K562 (cell line): ENCODE measurements at regions not wholly inside any gene's neighbourhood (a gene's known extent, or its start where the extent isn't known, plus 50 kb on each side); places are given as distances from the start of the nearest gene placed in this dataset.

Experiments
- ATAC-seq: fragments of 200-7000 bp; cut with Tn5 transposase; 3 replicates; pipeline ENCODE4 v1.9.1; 2020; ENCODE audit warnings: moderate library complexity
- BruUV-seq: library from RNA; stranded (reverse); fragments of 400-500 nt; replicated peaks from 2 replicates; lab custom pipeline; 2021; lab: Mats Ljungman, UMichigan
- CTCF ChIA-PET: fragments of 300-600 bp; formaldehyde crosslinking; extraction: SDS; loops from one replicate; lab custom pipeline; 2021; ENCODE audit warnings: low intra/inter-chr PET ratio; lab: Yijun Ruan, JAX
- POLR2A ChIA-PET: fragments of 300-600, 350-650 bp; sonication (Branson Sonifier 250); formaldehyde crosslinking; extraction: SDS; loops from one replicate; lab custom pipeline; 2021; ENCODE audit warnings: antibody characterized with exemption, inconsistent platforms; lab: Yijun Ruan, JAX
- DNase-seq, 4 experiments: peaks; one replicate each; pipeline versions ENCODE4 v3.0.0 to v3.0.0-alpha.2; 2011 to 2018; ENCODE audit warnings: low spot score in 3 of 4, mixed read lengths in 3 of 4; ENCODE audit errors: extremely low read depth in 1 of 4
- FAIRE-seq: peaks from 2 replicates; lab custom pipeline; 2011; peaks lifted over from hg19 to GRCh38; lab: Jason Lieb, UNC
- H2AFZ ChIP-seq: 2 replicates; pipeline ENCODE4 v1.6.0; 2011; ENCODE audit warnings: low read depth, low read length, control low read depth, inconsistent platforms
- H3K27ac ChIP-seq: fragments of 200-600 bp; 3 replicates; pipeline ENCODE4 v1.8.0; 2011; ENCODE audit warnings: low read depth, mild to moderate bottlenecking, control low read depth, inconsistent platforms, low read length, moderate library complexity, mixed read lengths; ENCODE audit errors: extremely low read depth
- H3K27me3 ChIP-seq, 2 experiments: fragments of 300-600 bp in 1 of 2; 2 replicates in 1 of 2; 3 replicates in 1 of 2; pipeline versions ENCODE4 v1.6.0 to v1.8.0; 2011; ENCODE audit warnings: inconsistent platforms in 2 of 2, low read length in 2 of 2, mild to moderate bottlenecking in 1 of 2, mixed read lengths in 1 of 2, moderate library complexity in 1 of 2; ENCODE audit not compliant: control insufficient read depth in 2 of 2, insufficient read depth in 2 of 2
- H3K36me3 ChIP-seq: fragments of 300-600 bp; 3 replicates; pipeline ENCODE4 v1.8.0; 2011; ENCODE audit warnings: mild to moderate bottlenecking, low read length, inconsistent platforms; ENCODE audit not compliant: control insufficient read depth, insufficient read depth
- H3K4me1 ChIP-seq, 2 experiments: fragments of 200-600 bp in 1 of 2; replicated peaks in 1 of 2; 2 replicates in 1 of 2; 3 replicates in 1 of 2; pipeline versions ENCODE4 v1.5.1 to v1.8.0; 2011; ENCODE audit warnings: inconsistent platforms in 2 of 2, low read length in 2 of 2, mild to moderate bottlenecking in 1 of 2, mixed read lengths in 1 of 2, moderate library complexity in 1 of 2; ENCODE audit not compliant: control insufficient read depth in 2 of 2, insufficient read depth in 2 of 2
- H3K4me2 ChIP-seq: 2 replicates; pipeline ENCODE4 v1.6.1; 2011; ENCODE audit warnings: low read length, control low read depth, inconsistent platforms, mixed read lengths; ENCODE audit not compliant: insufficient read depth
- H3K4me3 ChIP-seq: fragments of 200-600 bp; sonication (generic), shearing (Covaris generic); 2 replicates; pipeline ENCODE4 v1.5.1; 2016; ENCODE audit warnings: control low read depth, inconsistent platforms
- H3K79me2 ChIP-seq: fragments of 200-600 bp; 3 replicates; pipeline ENCODE4 v1.8.0; 2011; ENCODE audit warnings: low read length, inconsistent platforms; ENCODE audit not compliant: control insufficient read depth, insufficient read depth
- H3K9ac ChIP-seq, 2 experiments: 2 replicates each; pipeline versions ENCODE4 v1.6.0 to v1.6.1; 2011; ENCODE audit warnings: low read depth in 2 of 2, low read length in 2 of 2, control low read depth in 1 of 2, inconsistent platforms in 1 of 2, mild to moderate bottlenecking in 1 of 2, mixed read lengths in 1 of 2; ENCODE audit not compliant: insufficient read depth in 1 of 2
- H3K9me1 ChIP-seq: one replicate; pipeline ENCODE4 v1.6.0; 2011; ENCODE audit warnings: inconsistent platforms, mild to moderate bottlenecking, low read length, moderate library complexity; ENCODE audit not compliant: control insufficient read depth, insufficient read depth
- H3K9me3 ChIP-seq: replicated peaks from 2 replicates; pipeline ENCODE4 v1.5.1; 2011; ENCODE audit warnings: low read depth, low read length, inconsistent platforms; ENCODE audit not compliant: control insufficient read depth, insufficient read depth
- H4K20me1 ChIP-seq: replicated peaks from 2 replicates; pipeline ENCODE4 v1.6.1; 2011; ENCODE audit warnings: low read length, inconsistent platforms, mixed read lengths; ENCODE audit not compliant: control insufficient read depth, insufficient read depth
- KLF6 ChIP-seq: fragments of 250-450 bp; sonication (Bioruptor Pico); IDR thresholded peaks from 2 replicates; pipeline ENCODE4 v1.4.0; 2020; ENCODE audit warnings: mild to moderate bottlenecking, moderate library complexity, borderline replicate concordance
- PCBP1 ChIP-seq: fragments of 200-400 bp; formaldehyde crosslinking; IDR thresholded peaks from 2 replicates; pipeline ENCODE4 v1.6.1; 2018; ENCODE audit warnings: mild to moderate bottlenecking, low read depth, low read length; ENCODE audit not compliant: poor library complexity, severe bottlenecking
- SAFB ChIP-seq: fragments of 200-400 bp; formaldehyde crosslinking; IDR thresholded peaks from 2 replicates; pipeline ENCODE4 v1.6.1; 2017; ENCODE audit warnings: low read depth, low read length, borderline replicate concordance
- WGBS: fragments of 100-300 bp; shearing (Covaris generic); methylation state at CpG from one replicate; pipeline ENCODE4 v1.1.6; 2016; ENCODE audit warnings: low coverage, mixed read lengths; ENCODE audit not compliant: insufficient coverage; ENCODE audit errors: missing lambda C conversion rate; 5-methylcytosine and 5-hydroxymethylcytosine counted together
- in situ Hi-C: fragments of 300-500 bp; cut with MboI; formaldehyde crosslinking; loops from 4 replicates; pipeline ENCODE4 v1.15.0; 2018; ENCODE audit warnings: inconsistent platforms, mixed read lengths
- intact Hi-C: fragments of 100-400 bp; cut with micrococcal nuclease; formaldehyde crosslinking; loops from 2 replicates; pipeline ENCODE4 v1.14.2; 2022
- TF ChIP-seq, protein P1 (sequence below): fragments of 250-450 bp; sonication (Bioruptor Pico); IDR thresholded peaks from 2 replicates; pipeline ENCODE4 v1.4.0; 2020

GRCh38 chr2:19675856-19676460, 225.8 kb downstream of the TTC32 start:
- no peaks in the 10 kb centered on the region for H4K20me1 ChIP-seq
- no peak overlapping the region for H3K4me2 ChIP-seq
- H3K9me3 ChIP-seq: no peaks in the 10 kb centered on the region
- no peak overlapping the region for H3K4me3 ChIP-seq
- no peaks in the 10 kb centered on the region for H3K79me2 ChIP-seq
- TF ChIP-seq PCBP1 (no peak), SAFB (no peak), KLF6 (CRISPR knock-in tag) (no peak)
- TF ChIP-seq, protein P1, sequence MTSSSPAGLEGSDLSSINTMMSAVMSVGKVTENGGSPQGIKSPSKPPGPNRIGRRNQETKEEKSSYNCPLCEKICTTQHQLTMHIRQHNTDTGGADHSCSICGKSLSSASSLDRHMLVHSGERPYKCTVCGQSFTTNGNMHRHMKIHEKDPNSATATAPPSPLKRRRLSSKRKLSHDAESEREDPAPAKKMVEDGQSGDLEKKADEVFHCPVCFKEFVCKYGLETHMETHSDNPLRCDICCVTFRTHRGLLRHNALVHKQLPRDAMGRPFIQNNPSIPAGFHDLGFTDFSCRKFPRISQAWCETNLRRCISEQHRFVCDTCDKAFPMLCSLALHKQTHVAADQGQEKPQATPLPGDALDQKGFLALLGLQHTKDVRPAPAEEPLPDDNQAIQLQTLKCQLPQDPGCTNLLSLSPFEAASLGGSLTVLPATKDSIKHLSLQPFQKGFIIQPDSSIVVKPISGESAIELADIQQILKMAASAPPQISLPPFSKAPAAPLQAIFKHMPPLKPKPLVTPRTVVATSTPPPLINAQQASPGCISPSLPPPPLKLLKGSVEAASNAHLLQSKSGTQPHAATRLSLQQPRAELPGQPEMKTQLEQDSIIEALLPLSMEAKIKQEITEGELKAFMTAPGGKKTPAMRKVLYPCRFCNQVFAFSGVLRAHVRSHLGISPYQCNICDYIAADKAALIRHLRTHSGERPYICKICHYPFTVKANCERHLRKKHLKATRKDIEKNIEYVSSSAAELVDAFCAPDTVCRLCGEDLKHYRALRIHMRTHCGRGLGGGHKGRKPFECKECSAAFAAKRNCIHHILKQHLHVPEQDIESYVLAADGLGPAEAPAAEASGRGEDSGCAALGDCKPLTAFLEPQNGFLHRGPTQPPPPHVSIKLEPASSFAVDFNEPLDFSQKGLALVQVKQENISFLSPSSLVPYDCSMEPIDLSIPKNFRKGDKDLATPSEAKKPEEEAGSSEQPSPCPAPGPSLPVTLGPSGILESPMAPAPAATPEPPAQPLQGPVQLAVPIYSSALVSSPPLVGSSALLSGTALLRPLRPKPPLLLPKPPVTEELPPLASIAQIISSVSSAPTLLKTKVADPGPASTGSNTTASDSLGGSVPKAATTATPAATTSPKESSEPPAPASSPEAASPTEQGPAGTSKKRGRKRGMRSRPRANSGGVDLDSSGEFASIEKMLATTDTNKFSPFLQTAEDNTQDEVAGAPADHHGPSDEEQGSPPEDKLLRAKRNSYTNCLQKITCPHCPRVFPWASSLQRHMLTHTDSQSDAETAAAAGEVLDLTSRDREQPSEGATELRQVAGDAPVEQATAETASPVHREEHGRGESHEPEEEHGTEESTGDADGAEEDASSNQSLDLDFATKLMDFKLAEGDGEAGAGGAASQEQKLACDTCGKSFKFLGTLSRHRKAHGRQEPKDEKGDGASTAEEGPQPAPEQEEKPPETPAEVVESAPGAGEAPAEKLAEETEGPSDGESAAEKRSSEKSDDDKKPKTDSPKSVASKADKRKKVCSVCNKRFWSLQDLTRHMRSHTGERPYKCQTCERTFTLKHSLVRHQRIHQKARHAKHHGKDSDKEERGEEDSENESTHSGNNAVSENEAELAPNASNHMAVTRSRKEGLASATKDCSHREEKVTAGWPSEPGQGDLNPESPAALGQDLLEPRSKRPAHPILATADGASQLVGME (CRISPR knock-in tag): no peak
- H2AFZ ChIP-seq: no peak overlapping the region
- no TSS peak for BruUV-seq
- FAIRE-seq (no peak), ATAC-seq (no peak), DNase-seq (no peak)
- intact Hi-C loops: no loop called here
- H3K9me1 ChIP-seq: no peaks in the 10 kb centered on the region
- no peak overlapping the region for H3K9ac ChIP-seq
- POLR2A ChIA-PET: no interaction called here
- H3K4me1 ChIP-seq: no peaks in the 10 kb centered on the region
- CTCF ChIA-PET: no interaction called here
- in situ Hi-C loops: no loop called here
- H3K27me3 ChIP-seq: peaks cover 0 to 26% of the 10 kb centered on the region in 2 experiments; a peak in 2 of 5 replicates
- WGBS: 4% methylated on average over 13 of the region's 13 CpGs
- H3K36me3 ChIP-seq: no peaks in the 10 kb centered on the region
- H3K27ac ChIP-seq: no peak overlapping the region
